22Rv1 (cell line): ENCODE measurements at regions not wholly inside any gene's neighbourhood (a gene's known extent, or its start where the extent isn't known, plus 50 kb on each side); places are given as distances from the start of the nearest gene placed in this dataset.

ENCODE experiments used
- ZFX ChIP-seq: fragments of 450-650 bp; IDR thresholded peaks from 2 replicates; pipeline ENCODE4 v1.6.1; 2017; ENCODE audit warnings: antibody characterized with exemption, borderline replicate concordance
- TF ChIP-seq, protein P1 (sequence below): fragments of 450-650 bp; IDR thresholded peaks from 2 replicates; pipeline ENCODE4 v1.5.1; 2017; ENCODE audit warnings: mild to moderate bottlenecking

DNA sequence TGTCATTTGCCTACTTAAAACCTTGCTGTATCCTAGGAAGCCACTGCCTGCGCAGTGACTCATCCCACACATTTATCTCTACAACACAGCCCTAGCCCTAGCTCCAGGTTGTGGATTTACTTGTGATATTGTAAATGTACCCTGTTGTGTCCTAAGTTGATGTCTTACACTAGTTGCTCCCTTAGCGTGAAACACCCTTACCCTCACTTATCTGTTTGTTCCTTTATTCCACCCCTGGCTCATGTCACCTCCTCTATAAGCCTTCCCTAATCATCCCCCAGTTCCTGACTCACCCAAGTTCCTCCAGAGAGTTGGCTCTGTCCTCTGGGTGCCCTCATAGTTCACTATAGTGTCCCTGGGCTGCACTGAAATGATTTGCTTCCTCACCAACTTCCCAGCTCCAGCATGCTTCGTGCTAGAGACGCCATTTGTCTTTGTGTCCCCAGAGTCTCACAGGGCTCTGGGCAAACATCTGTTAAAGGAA lies 431.8 kb upstream of the FAT3 start:
- TF ChIP-seq, protein P1, sequence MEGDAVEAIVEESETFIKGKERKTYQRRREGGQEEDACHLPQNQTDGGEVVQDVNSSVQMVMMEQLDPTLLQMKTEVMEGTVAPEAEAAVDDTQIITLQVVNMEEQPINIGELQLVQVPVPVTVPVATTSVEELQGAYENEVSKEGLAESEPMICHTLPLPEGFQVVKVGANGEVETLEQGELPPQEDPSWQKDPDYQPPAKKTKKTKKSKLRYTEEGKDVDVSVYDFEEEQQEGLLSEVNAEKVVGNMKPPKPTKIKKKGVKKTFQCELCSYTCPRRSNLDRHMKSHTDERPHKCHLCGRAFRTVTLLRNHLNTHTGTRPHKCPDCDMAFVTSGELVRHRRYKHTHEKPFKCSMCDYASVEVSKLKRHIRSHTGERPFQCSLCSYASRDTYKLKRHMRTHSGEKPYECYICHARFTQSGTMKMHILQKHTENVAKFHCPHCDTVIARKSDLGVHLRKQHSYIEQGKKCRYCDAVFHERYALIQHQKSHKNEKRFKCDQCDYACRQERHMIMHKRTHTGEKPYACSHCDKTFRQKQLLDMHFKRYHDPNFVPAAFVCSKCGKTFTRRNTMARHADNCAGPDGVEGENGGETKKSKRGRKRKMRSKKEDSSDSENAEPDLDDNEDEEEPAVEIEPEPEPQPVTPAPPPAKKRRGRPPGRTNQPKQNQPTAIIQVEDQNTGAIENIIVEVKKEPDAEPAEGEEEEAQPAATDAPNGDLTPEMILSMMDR: no peak
- TF ChIP-seq ZFX: no peak
